ENCODE measurements at regions not wholly inside any gene's neighbourhood (a gene's known extent, or its start where the extent isn't known, plus 50 kb on each side); places are given as distances from the start of the nearest gene placed in this dataset.
"Not testable (repeated sequence)": the region's sequence is repeated elsewhere in the genome, so short reads cannot be mapped to it uniquely, and the experiment has no call there.

GRCh38 chr2:134063916-134064315 lies 190.0 kb upstream of the MGAT5 start:
- H3K4me1 ChIP-seq (ENCODE audit: control insufficient read depth, insufficient read depth, low read length); in situ Hi-C loops (cut with MboI; ENCODE audit: low sequenced_read_pairs); H3K79me1 ChIP-seq (ENCODE audit: low read depth in 1 of 2, low read length in 2 of 2); dilution Hi-C loops (cut with HindIII; ENCODE audit: low sequenced_read_pairs, unreplicated experiment); H3K27ac ChIP-seq (ENCODE audit: insufficient read depth, low read length); H3K9me3 ChIP-seq (ENCODE audit: control insufficient read depth, insufficient read depth, low read length); H3K4ac ChIP-seq (ENCODE audit: low read depth, low read length); H2AFZ ChIP-seq (replicated peaks; ENCODE audit: low read length, poor library complexity); H3K56ac ChIP-seq (ENCODE audit: extremely low read depth, insufficient read depth, low read length); H3K18ac ChIP-seq (ENCODE audit: low read depth, low read length); H2BK5ac ChIP-seq (ENCODE audit: low read depth, low read length, poor library complexity, severe bottlenecking); H4K5ac ChIP-seq (ENCODE audit: low read depth, low read length); BruUV-seq (replicated peaks); CTCF ChIA-PET; ATAC-seq (ENCODE audit: low read depth); H2AK9ac ChIP-seq (replicated peaks; ENCODE audit: low read depth, low read length, poor library complexity); H4K20me1 ChIP-seq (ENCODE audit: insufficient read depth, low read length); H3K27me3 ChIP-seq (ENCODE audit: control insufficient read depth, insufficient read depth, low read length); H3K14ac ChIP-seq (replicated peaks; ENCODE audit: low read depth, low read length); H3K4me3 ChIP-seq (ENCODE audit: insufficient read depth, low read depth, low read length); H3K4me2 ChIP-seq (ENCODE audit: low read depth, low read length); H2BK15ac ChIP-seq (ENCODE audit: low read depth, low read length); H2BK20ac ChIP-seq (ENCODE audit: low read depth, low read length); H3K9me1 ChIP-seq (ENCODE audit: insufficient read depth, low read length); H2AK5ac ChIP-seq (ENCODE audit: low read depth, low read length); H3K23ac ChIP-seq (ENCODE audit: low read depth, low read length); H3K36me3 ChIP-seq (ENCODE audit: control insufficient read depth, insufficient read depth, low read length); POLR2A ChIA-PET (ENCODE audit: unreplicated experiment); intact Hi-C loops (cut with micrococcal nuclease); H4K91ac ChIP-seq (ENCODE audit: insufficient read depth, low read depth, low read length); H3K9ac ChIP-seq (ENCODE audit: low read depth, low read length); H2BK120ac ChIP-seq (ENCODE audit: low read depth, low read length); DNase-seq; H4K8ac ChIP-seq (ENCODE audit: low read depth in 2 of 2, low read length in 2 of 2): not testable (repeated sequence)
- no CpG with 5 or more reads among the region's 27 CpGs for WGBS, 2 experiments (ENCODE audit: extremely low coverage in 2 of 2, insufficient read length in 1 of 2)
